GM21786 (cell line): ENCODE measurements at regions not wholly inside any gene's neighbourhood (a gene's known extent, or its start where the extent isn't known, plus 50 kb on each side); places are given as distances from the start of the nearest gene placed in this dataset.
"Not testable (repeated sequence)": the region's sequence is repeated elsewhere in the genome, so short reads cannot be mapped to it uniquely, and the experiment has no call there.

Source experiments
- ATAC-seq: cut with Tn5 transposase; IDR thresholded peaks from one replicate; pipeline ENCODE4 v1.9.1; 2021; ENCODE audit not compliant: unreplicated experiment

- not testable (repeated sequence) for ATAC-seq
Observed at GRCh38 chr1:173394813-173395212, 82.3 kb upstream of the PRDX6 start.

GRCh38 chr1:173395762-173396161 lies 81.4 kb upstream of the PRDX6 start:
- ATAC-seq: no peak

- no peak for ATAC-seq
Observed at GRCh38 chr1:173400387-173400995, 76.6 kb upstream of the PRDX6 start.

GRCh38 chr1:173403996-173404395 lies 73.1 kb upstream of the PRDX6 start:
- no peak for ATAC-seq

- no peak for ATAC-seq
Observed at GRCh38 chr1:173405281-173405680, 71.9 kb upstream of the PRDX6 start.

- ATAC-seq: no peak
Observed at GRCh38 chr1:173405834-173406233, 71.3 kb upstream of the PRDX6 start.

- ATAC-seq: no peak
Observed at GRCh38 chr1:173406783-173407230, 70.3 kb upstream of the PRDX6 start.

- ATAC-seq: no peak
Observed at GRCh38 chr1:173407846-173408245, 69.3 kb upstream of the PRDX6 start.

GRCh38 chr1:173408886-173409285 lies 68.2 kb upstream of the PRDX6 start:
- ATAC-seq: no peak

GRCh38 chr1:173409613-173410012 lies 67.5 kb upstream of the PRDX6 start:
- no peak for ATAC-seq

- ATAC-seq: no peak
Observed at GRCh38 chr1:173410133-173410793, 66.9 kb upstream of the PRDX6 start.

- ATAC-seq: peak; percentile 41
Observed at GRCh38 chr1:173410794-173411236, 66.3 kb upstream of the PRDX6 start.

GRCh38 chr1:173411835-173412742 lies 65.0 kb upstream of the PRDX6 start:
- no peak for ATAC-seq

- ATAC-seq: no peak
Observed at GRCh38 chr1:173413271-173413707, 63.8 kb upstream of the PRDX6 start.

- peak; percentile 37 for ATAC-seq
Observed at GRCh38 chr1:173414136-173414535, 63.0 kb upstream of the PRDX6 start.

GRCh38 chr1:173414539-173415226 lies 62.5 kb upstream of the PRDX6 start:
- no peak for ATAC-seq

- ATAC-seq: peak; percentile 36
Observed at GRCh38 chr1:173415490-173415889, 61.6 kb upstream of the PRDX6 start.

GRCh38 chr1:173415905-173416450 lies 61.2 kb upstream of the PRDX6 start:
- no peak for ATAC-seq

GRCh38 chr1:173417563-173417962 lies 59.6 kb upstream of the PRDX6 start:
- ATAC-seq: no peak

- peak; percentile 32 for ATAC-seq
Observed at GRCh38 chr1:173418107-173418985, 58.8 kb upstream of the PRDX6 start.
